NCI-H345 treated with DMSO at 0.1 percent for 48 hours (cell line): ENCODE measurements at regions not wholly inside any gene's neighbourhood (a gene's known extent, or its start where the extent isn't known, plus 50 kb on each side); places are given as distances from the start of the nearest gene placed in this dataset.
A peak's percentile ranks its signal among the peaks of the same experiment; 100 is the strongest.

ENCODE experiments used
- DNase-seq: peaks from one replicate; lab custom pipeline; 2025; ENCODE audit not compliant: unreplicated experiment; lab: John Stamatoyannopoulos, UW

DNA sequence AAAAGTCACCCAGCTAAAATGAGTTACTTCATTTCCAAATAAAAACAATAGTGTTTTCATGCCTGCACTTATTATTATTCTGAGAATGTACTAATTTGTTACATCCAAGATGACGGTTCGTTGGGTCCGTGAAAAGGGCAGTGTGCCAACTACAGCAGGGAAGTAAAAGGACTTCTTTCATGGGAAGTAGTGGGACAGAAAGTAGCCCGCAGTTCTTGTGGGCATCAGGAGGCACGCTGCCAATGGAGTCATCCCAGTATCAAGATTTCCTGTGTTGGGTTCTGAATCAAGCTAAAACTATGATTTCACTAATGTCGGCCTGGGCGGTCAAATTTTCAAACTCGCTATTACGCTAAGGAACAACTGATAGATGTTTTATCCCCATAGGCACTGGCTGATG, 254.5 kb upstream of the SOX2 start:
- DNase-seq, result no peak

DNA sequence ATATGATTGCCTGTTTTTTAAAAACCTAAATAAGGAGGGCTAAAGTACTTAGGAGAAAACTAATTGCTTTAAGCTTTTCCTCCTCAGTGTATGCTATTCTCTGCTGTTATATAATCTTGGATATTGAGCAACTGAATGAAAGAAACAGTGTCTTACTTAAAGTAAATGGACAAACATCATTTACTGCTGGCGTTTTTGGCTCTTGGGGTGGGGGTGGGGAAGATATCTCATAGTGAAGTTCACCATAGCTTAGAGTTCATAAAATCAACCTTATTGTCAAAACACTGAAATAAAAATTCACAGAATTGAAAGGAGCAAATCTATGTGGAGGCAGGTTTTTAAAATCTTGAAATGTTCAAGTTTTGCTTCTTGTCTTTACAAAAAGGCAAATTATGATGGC, 256.4 kb upstream of the SOX2 start:
- DNase-seq, result no peak

DNA sequence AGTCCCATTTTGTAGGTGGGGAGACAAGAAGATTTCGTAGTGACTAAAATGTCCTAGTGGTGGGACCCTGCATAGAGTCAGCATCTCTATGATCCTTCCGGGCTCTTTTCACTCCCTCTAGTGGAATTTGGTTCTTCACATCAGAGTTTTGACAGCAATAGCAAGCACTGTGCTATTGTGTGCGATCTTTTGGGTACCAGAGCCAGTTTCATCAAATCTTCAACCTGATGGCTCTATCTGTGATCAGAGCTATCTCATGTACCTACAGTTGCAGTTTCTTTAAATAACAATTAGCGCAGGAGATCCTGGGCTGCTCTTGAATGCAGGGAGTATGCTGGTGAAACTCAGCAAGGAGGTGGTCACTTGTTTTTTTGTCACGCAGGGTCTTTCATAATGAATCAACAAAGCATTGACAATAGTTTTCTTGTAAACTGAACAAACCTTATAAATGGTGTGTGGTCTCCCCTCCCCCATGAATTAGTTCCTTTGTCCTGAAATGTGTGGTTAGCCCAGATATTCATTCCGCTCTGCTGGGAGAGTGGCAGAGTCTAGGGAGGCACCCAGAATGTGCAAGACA, 257.2 kb upstream of the SOX2 start:
- no peak for DNase-seq

DNA sequence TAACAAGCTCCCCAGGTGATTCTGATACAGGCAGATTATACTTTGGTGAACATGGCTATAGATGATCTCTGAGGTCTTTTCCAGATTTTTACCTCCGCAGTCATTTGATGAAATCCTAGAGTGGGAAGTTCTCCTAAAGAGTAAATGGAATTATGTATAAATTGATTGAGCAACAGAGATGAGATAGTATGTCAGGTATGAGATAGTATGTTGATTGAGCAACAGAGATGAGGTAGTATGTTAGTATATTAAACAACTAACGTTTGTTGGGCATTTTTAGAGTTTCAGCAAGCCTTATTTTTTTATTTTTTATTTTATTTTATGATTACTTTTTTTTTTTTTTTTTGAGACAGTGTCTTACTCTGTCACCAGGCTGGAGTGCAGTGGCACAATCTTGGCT, 265.0 kb upstream of the SOX2 start:
- no peak for DNase-seq

DNA sequence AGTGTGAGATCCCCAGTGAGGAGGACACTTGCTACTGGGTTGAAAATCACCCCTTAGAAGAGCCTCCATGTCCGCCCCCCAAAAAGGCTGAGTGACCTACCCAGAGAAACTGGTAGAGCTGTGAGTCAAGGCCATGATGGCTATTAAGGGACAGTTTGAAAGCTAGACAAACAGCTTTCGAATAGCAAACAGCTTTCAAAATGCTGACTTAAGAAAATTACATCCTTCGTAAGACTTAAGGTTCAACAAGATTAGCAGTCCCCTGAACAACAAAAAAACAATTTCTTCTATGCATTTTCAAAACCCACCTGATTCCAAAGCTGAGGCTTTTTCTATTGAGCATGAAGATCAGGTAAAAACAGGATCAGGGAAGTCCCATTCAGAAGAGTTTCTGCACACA, 269.7 kb upstream of the SOX2 start:
- no peak for DNase-seq

DNA sequence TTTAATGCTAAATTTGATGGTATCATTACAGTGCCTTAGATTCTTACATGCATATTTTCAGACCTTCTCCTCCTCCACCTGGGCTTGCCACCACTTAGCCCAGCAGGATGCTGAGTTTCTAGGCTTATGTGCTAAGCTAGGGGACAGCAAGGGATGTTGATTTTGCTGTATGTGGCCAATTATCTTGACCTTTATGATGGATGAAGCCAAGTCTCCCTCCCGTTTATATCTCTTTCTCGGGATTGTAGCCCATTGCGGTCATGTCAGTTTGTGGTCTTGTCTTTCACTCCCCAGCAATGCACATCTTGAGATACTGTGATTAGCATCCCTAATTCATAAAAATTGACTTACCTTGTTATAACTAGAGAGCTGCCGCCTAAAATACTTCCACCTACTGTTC, 278.7 kb upstream of the SOX2 start:
- DNase-seq, result no peak

DNA sequence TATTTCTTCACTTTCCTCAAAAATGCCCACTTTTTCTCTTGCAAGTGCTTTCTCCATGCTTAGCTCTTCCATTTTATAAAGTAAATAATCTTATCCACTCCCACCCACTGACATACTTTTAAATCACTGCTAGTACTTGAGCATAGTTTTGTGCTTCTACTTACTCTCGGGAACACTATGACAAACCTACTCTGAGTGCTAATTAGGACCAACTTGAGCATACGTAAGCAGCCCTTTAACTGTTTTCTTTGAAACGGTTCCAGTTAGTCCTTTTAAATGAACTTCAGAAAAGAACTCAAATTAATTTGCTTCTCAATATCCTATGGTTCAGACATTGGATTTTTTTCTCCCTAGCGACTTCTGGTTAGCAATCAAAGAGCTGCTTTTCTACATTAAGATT, 280.0 kb upstream of the SOX2 start:
- DNase-seq, result no peak

DNA sequence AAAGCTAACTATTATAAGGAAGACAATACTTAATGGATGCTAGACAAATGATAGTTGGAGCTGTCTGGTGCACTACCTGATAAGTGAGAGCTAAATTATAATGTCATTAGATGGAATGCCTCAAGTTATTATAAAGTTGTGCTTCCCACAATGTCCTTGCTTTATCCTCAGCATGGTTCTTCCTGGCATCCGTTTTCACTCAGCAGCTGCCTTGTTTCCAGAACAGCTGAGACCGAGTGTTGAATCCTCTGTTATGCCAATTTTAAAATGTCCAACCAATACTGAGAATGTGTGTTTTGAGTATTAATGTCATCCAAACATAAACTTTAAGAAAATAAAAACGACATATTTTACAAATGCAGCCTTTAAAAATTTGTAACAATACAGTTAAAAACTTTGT, 286.7 kb upstream of the SOX2 start:
- no peak for DNase-seq

DNA sequence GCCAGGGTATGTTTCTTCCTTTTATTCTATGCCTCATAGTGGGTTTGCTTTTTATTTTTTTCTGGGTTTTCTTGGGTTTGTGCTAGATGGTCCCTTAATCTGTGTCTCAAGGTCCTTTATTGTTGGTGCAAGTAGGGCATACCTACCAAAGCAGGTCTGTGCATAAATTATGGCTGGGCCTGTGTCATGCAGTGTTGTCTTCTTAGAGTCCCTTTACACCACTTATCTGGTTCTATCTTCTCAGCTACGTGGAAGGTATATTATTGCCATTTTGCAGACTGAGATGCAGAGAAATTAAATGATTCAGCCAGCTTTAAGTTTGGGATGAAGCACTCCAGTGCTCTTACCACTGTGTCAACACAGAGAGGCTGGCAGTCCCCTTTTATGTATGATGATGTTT, 293.5 kb upstream of the SOX2 start:
- DNase-seq, result no peak

DNA sequence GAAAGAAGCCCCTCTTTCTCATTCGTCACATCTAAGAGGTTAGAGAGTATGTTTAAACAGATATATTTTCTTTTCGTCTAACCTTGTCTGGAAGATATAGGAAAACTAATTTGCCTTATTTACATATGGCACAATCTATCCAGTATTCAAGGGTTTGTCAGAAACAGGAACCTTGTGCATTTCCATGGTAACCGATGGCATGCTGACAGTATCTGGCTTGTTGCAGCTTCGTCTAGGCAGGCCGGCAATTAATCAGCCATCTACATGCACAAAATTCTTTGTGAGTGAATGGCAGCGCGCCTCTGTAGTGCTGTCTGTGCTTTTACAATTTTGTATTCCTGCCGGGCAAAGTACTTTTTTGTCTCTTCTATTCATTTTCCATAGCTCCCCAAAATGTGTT, 294.0 kb upstream of the SOX2 start:
- no peak for DNase-seq

DNA sequence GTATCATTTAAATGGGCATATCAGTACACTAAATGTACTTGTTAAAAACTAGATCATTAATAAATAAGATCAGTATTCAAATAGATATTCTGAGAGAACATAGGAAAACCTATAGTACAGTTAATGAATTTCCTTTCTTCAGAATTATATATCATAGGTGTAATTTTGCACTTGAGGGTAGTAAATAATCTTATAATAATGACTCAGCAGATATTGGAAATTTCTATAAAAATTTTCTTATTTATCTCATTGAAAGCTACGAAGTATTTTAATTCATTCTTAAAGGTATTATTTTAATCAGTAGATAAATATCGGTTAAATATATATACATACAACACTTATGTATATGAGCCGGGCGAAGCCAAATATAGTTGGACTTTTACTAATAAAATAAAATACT, 300.9 kb upstream of the SOX2 start:
- no peak for DNase-seq

DNA sequence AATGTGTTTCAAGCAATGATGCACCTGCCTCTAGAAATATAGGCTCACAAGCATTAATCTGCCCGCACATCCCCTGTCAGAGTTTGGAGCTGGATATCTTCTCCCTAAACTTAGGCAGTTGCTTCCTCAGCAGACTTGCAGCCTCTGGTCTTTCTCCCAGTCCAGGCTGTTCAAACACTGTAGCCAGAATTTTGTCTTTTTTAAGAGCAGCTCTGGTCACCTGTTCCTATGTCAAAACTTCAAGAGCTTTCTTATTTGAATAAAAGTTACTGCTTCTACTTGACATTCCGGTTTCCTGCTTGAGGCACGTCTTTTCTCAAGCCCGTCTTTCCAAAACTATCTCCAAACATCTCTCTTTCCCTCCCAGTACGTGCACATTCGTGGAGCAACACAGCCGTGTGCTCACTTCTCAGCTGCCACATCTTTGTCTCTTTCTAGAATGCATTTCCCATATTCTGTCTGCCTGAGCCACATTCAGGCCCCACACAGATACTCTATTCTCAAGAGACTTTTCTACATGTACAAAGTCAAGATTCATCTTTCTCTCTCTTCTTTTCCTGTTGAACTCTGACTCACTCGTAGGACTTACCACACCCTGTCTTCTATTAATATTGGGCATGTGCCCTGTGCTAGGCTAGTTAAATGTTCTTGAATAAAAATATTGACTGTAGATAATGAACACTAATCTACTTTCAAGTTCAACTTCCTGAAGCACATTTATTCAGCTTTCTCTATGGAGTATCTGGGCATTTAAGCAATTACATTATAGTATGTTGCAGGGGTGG, 307.7 kb upstream of the SOX2 start:
- no peak for DNase-seq

DNA sequence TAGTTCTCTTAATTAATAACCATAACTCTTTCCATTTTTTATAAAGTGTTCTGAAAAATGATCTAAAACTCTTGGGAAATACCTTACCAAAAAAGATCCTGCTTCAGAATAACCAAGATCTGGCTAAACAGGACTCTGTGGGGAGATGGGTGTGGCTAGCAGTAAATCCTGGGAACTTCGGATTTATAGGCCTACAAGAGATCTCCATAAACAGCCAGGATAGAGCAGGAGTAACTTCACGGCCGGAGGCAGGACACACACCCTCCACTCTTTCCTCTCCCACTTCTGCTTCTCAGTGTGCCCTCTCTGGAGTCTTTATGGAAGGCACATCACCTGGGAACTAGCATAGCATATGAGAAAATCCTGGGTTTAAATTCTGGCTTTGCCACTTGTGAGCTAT, 309.4 kb upstream of the SOX2 start:
- no peak for DNase-seq

DNA sequence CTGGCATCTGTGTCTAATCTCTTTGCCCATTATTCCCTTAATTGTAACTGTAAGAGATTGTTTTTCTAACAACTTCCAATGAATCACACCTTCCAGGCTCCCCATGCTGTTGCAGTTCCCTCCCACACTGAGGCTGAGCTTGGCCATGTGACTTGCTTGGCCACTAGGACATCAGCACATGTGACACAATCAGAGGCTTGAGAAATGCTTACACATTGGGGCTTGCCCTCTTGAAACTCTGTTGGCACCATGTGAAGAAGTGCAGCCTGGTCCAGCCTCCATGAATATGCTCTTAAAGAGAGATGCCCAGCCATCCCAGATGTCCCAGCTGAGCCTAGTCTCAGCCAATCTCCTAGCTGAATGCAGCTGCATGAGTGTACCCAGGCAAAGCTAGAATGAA, 326.8 kb upstream of the SOX2 start:
- no peak for DNase-seq

DNA sequence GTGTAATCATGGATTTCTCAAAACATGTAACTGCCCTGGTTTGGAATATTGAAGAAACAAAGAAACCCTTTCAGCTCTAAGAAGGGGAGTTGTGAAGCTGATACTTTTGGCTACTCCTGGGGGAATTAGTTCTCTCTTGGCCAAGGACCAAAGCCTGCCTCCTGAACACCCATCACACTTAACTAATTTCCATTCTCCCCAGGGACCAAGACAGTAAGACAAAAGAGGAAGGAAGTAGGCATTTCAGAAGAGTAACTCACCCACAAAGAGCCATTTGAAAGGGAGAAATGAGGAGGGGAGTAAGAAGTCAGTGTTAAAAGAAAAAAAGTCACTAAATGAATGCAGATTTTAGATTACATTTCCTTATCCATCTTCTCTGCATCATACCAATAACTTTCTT, 328.0 kb upstream of the SOX2 start:
- no peak for DNase-seq

DNA sequence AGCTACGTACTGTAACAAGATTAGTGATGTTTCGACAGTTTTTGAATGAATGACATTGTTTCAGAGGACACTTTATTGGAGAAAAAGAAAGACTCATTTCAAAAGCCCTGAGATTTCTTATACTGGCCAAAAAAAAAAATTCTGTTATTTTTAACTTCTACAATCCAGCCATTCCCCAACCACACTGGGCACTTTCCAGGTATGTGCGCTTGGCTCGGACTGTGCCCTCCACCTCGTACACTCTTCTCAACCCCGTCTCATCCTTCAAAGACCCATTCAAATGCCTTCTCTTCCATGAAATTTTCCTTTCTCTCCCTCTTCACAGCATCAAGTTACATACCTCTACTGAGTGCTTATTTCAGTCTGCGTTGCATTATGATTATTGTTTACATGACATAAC, 328.5 kb upstream of the SOX2 start:
- DNase-seq, result no peak

DNA sequence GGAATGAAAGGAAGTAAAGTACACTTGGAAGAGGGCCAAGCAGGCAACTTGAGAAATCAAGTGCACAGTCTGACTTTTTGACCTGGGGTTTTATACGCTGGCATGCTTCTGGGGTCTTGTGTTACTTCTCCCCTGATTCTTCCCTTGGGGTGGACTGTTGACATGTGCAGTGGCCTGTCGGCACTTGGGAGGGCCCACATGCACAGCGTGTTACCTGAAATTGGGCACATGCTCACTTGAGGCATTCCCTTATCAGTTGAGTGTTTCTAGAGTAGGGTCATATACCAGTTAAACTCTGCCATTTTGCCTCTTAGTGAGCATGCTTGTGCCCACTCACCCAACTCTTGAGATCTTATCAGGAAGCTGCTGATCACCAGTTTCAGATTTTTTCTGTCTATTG, 329.1 kb upstream of the SOX2 start:
- DNase-seq, result no peak

DNA sequence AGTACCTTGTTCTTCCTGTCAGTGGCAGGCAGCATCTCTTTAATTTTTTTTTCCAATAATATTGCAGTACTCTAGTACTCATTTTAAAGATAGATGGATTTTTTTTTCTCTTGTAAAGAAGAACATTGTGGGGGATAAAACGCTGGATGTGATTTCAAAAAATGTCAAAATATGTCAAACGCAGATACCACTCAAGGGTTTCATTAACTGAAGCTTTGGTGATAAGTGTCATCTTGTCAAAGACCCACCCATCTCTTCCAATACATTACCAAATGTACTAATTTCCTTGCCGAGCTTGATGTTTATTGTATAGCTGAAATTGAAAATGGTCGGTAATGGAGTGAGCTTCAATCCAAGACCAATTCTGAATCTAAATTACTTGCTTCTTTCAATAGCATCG, 332.4 kb upstream of the SOX2 start:
- DNase-seq, result no peak

DNA sequence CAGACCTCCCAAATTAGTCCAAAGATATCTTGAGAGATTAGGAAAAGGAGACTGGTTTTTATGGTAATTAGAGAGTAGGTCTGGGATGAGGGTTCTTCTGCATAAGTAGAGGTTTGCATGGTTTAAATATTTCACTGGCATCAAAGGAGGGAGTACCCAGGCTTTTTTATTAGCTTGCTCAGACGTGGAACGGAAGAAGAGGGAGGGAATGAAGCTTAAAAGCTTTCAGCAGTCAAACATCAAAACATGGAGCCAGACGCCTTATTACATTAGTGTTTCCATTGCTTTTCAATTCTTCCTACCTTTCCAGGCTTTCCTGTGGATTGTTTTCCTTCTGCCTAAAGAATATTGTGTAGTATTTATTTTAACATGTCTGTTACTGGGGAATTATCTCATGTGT, 342.1 kb upstream of the SOX2 start:
- no peak for DNase-seq

DNA sequence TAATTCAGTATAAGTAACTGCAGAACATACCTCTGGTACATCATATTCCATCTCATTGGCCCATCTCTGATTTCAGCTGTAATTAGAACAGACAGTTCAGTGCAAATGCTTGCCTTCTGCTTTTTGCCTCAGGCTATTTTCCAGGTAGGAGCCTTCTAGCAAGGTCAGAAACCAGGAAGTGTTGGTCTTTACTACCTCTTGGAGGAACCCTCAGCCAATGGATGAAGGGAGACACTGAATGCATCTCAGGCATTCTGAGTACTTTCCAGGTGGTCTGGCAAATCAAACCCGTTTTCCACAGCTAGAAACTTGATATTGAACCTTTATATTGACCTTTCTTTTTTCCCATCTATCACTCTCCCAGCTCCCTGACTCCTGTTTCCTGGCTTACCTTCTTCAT, 348.5 kb upstream of the SOX2 start:
- no peak for DNase-seq

DNA sequence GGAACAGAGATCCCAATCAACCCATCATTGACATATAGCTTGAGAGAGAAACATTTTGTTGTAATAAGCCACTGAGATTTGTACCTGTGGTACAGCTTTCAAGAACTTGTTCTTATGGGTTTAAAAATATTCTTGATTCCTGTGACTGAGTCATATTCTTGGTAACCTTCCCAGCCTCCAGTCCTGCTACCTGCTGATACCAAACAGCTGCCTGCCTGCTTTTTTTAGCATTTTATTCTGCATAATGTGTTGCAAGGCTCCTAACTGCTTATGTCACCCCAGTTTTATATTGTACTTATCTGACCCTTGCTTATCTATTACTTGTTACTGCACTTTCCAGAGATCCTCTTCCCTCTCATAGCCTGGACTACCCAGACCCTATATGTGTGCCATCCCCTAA, 349.3 kb upstream of the SOX2 start:
- DNase-seq, result no peak

DNA sequence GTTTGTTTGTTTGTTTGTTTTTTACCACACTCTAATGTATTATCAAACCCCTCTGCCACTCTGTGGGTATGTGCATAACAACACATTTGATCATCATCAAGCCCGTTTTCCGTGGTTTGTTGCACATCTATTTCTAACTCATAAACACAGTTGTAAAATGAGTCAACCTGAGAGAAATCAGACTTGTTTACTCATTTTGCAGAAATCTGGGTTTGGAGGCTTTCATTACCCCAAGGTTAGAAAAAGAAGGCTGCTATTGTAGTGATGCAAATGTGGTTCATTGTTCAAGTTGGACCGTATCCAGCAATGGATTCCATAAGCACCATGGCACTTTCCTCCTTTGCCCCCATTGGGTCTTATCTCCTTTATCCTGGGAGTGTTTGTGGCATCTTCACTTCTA, 353.2 kb upstream of the SOX2 start:
- peak; percentile 8 for DNase-seq

DNA sequence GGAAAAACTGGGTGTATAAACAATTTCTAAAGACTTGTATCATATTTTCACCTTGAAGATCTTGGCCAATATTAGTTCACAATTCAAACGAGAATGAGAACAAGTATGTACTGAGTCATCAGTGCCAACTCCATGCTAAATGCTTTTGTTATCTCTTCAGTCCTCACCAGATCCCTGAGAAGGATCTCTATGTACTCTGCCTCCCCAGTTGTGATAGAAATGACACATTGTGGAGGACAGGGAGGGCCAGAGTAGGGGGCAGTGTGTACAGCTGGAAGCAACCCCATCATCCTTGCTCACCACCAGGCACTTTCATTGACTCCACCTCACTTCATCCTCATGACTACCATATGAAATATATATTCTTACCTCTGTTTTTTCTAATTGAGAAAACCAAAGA, 353.7 kb upstream of the SOX2 start:
- no peak for DNase-seq
